Sigmoid colon (tissue), 6 donors: ENCODE measurements at regions not wholly inside any gene's neighbourhood (a gene's known extent, or its start where the extent isn't known, plus 50 kb on each side); places are given as distances from the start of the nearest gene placed in this dataset.
A peak's percentile ranks its signal among the peaks of the same experiment; 100 is the strongest.

ENCODE experiments used
- DNase-seq: peaks from one replicate; pipeline ENCODE4 v3.0.0-alpha.2; 2019
- H3K27ac ChIP-seq, 4 donors: fragments of 200-600 bp; sonication (generic); one replicate each; pipeline ENCODE4 v1.5.1; 2016 to 2019; ENCODE audit warnings: mild to moderate bottlenecking in 1 of 4
- H3K27me3 ChIP-seq, 3 donors: fragments of 200-600 bp; sonication (generic); one replicate each; pipeline ENCODE4 v1.5.1; 2019; ENCODE audit warnings: mild to moderate bottlenecking in 1 of 3
- H3K36me3 ChIP-seq, 4 donors: fragments of 200-600 bp; sonication (generic); one replicate each; pipeline ENCODE4 v1.5.1; 2016 to 2019
- H3K4me1 ChIP-seq, 4 donors: fragments of 200-600 bp; sonication (generic); one replicate each; pipeline ENCODE4 v1.5.1; 2017 to 2019
- H3K4me3 ChIP-seq, 4 donors: fragments of 200-600 bp; sonication (generic); one replicate each; pipeline ENCODE4 v1.5.1; 2017 to 2019; ENCODE audit warnings: mild to moderate bottlenecking in 2 of 4, moderate library complexity in 1 of 4
- H3K9me3 ChIP-seq, 4 donors: fragments of 200-600 bp in 3 of 4; sonication (generic) in 3 of 4; one replicate each; pipeline versions ENCODE4 v1.5.1 to v1.6.1; 2013 to 2019
- EP300 ChIP-seq, 4 donors: sonication (generic); formaldehyde crosslinking; IDR thresholded peaks; one replicate each; pipeline ENCODE4 v1.6.1; 2017; ENCODE audit warnings: antibody characterized with exemption in 4 of 4
- POLR2A ChIP-seq, 2 donors: fragments of 450-650 bp; IDR thresholded peaks; one replicate each; pipeline ENCODE4 v1.6.1; 2016; ENCODE audit warnings: antibody characterized with exemption in 2 of 2, mild to moderate bottlenecking in 2 of 2, moderate library complexity in 2 of 2
- POLR2AphosphoS5 ChIP-seq, 4 donors: sonication (generic); formaldehyde crosslinking; IDR thresholded peaks; one replicate each; pipeline ENCODE4 v1.6.1; 2017; ENCODE audit warnings: antibody characterized with exemption in 4 of 4
- WGBS, 2 donors: extraction: QIAGEN DNeasy Blood & Tissue Kit; methylation state at CpG; one replicate each; pipeline ENCODE4 v1.1.7; 2013; 5-methylcytosine and 5-hydroxymethylcytosine counted together
- intact Hi-C: fragments of 100-400 bp; cut with DNase I; formaldehyde crosslinking; loops from one replicate; pipeline ENCODE4 v1.15.1; 2023
- TF ChIP-seq, protein P1 (sequence below), 4 experiments: fragments of 450-650 bp in 3 of 4; fragments of 200-600 bp in 1 of 4; IDR thresholded peaks; one replicate each; pipeline ENCODE4 v1.5.1; 2016 to 2019; ENCODE audit warnings: antibody characterized with exemption in 4 of 4, mild to moderate bottlenecking in 3 of 4, moderate library complexity in 2 of 4
- donor health status: healthy with polysubstance abuse.
- donor health status: healthy.

DNA sequence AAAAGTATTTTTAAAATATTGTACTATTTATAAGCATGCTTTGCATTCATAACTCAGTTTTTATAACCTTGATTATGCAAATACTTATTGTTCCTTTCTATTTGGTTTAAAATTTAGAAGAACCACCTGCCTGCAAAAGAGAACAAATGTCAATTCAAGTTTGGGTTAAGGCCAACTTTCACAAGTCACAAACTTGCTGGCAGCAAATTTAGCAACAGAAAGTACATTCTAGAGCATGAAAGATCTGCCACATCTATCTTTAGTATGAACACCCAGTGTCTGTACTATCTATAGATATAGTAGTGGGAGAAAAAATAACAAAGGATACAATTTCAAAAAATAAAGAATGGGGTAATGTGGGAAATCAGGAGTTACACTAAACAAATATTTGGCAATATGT lies 1014.2 kb downstream of the C4orf33 start:
- no peak overlapping the region for H3K4me3 ChIP-seq
- no peak for DNase-seq
- H3K9me3 ChIP-seq, result peaks cover 0 to 4% (median 0%) of the 10 kb centered on the region in 4 donors
- H3K27ac ChIP-seq, result no peak overlapping the region
- no peaks in the 10 kb centered on the region for H3K36me3 ChIP-seq
- TF ChIP-seq, protein P1, sequence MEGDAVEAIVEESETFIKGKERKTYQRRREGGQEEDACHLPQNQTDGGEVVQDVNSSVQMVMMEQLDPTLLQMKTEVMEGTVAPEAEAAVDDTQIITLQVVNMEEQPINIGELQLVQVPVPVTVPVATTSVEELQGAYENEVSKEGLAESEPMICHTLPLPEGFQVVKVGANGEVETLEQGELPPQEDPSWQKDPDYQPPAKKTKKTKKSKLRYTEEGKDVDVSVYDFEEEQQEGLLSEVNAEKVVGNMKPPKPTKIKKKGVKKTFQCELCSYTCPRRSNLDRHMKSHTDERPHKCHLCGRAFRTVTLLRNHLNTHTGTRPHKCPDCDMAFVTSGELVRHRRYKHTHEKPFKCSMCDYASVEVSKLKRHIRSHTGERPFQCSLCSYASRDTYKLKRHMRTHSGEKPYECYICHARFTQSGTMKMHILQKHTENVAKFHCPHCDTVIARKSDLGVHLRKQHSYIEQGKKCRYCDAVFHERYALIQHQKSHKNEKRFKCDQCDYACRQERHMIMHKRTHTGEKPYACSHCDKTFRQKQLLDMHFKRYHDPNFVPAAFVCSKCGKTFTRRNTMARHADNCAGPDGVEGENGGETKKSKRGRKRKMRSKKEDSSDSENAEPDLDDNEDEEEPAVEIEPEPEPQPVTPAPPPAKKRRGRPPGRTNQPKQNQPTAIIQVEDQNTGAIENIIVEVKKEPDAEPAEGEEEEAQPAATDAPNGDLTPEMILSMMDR (IDR thresholded peaks at IDR 0.05), result no peak
- TF ChIP-seq POLR2A (IDR thresholded peaks at IDR 0.05) (no peak), EP300 (IDR thresholded peaks at IDR 0.05) (no peak), POLR2AphosphoS5 (IDR thresholded peaks at IDR 0.05) (no peak)
- no peaks in the 10 kb centered on the region for H3K27me3 ChIP-seq
- intact Hi-C loops, result no loop called here
- no peaks in the 10 kb centered on the region for H3K4me1 ChIP-seq

DNA sequence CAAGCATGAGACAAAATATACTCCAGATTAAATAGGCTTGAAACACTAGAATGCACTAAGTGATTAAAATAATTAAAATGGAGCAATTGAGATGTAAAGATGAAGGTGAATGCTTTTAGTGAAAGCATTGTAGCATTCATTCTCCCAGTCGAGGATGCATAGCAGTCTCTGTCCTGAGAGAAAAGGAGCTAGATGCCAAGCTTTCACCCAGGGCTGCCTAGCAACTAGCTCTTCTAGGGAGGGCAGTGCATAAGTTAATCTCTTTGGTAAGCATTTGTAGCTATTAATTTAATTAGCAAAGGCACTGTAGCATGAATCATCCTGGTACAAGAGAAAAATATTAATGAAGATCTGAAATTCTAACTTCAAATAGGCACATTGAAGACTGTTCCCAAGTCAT lies 1014.8 kb downstream of the C4orf33 start:
- intact Hi-C loops, result no loop called here
- TF ChIP-seq, protein P1 (IDR thresholded peaks at IDR 0.05), result no peak
- TF ChIP-seq POLR2AphosphoS5 (IDR thresholded peaks at IDR 0.05), result no peak
- no peak for TF ChIP-seq EP300 (IDR thresholded peaks at IDR 0.05)
- no peak for TF ChIP-seq POLR2A (IDR thresholded peaks at IDR 0.05)
- no peak for DNase-seq
- H3K4me1 ChIP-seq, result no peaks in the 10 kb centered on the region
- H3K36me3 ChIP-seq, result no peaks in the 10 kb centered on the region
- H3K27ac ChIP-seq, result no peak overlapping the region
- H3K4me3 ChIP-seq, result no peak overlapping the region
- peaks cover 0 to 4% (median 0%) of the 10 kb centered on the region in 4 donors for H3K9me3 ChIP-seq
- no peaks in the 10 kb centered on the region for H3K27me3 ChIP-seq
- WGBS, 2 donors, result 31 to 55% methylated on average over 1 of the region's 1 CpG

DNA sequence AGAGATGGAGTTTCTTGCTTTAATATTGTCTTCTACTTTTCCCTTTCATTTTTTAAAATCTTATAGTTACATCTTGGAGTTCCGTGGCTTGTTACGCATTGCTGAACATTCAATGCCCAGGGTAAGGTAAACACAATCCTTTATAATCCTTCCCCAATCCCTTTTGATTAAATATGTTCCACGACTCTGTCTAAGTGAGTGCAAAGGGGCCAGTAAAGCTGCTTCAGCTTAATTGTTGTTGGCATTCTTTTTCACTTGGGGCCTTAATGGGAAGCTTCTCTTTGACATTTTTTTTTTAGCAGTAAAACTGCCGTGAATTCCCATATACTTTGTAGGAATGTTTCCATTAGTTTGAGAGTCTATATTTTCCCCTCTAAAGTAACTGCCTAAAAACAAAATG lies 1028.1 kb downstream of the C4orf33 start:
- Histone ChIP-seq H3K27me3 (no peaks in the 10 kb centered on the region), H3K9me3 (peaks cover 0 to 2% (median 0%) of the 10 kb centered on the region in 4 donors), H3K36me3 (no peaks in the 10 kb centered on the region), H3K4me1 (no peaks in the 10 kb centered on the region), H3K27ac (no peak overlapping the region), H3K4me3 (no peak overlapping the region)
- DNase-seq, result no peak
- 59 to 60% methylated on average over 4 of the region's 4 CpGs for WGBS, 2 donors
- no peak for TF ChIP-seq POLR2AphosphoS5 (IDR thresholded peaks at IDR 0.05)
- no peak for TF ChIP-seq EP300 (IDR thresholded peaks at IDR 0.05)
- TF ChIP-seq, protein P1 (IDR thresholded peaks at IDR 0.05), result no peak
- no peak for TF ChIP-seq POLR2A (IDR thresholded peaks at IDR 0.05)
- intact Hi-C loops, result no loop called here

DNA sequence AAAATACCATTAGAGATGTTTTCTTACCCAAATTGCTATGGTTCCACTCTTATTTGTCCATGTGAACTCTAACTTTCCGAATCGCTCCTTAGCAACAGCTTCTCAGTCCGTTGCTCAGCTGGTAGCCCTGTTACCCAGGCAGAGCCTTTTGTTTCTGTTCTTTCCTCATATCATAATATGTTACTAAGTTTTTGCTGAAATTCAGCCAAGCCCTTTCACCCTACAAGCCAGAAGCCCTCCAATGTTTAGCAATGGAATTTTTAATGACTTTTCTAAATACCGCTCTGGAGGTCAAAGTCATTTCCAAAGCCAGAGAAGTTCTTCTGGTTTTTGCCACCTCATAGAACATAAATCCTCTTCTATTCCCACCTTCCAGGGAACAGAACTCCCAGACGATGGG lies 1029.5 kb downstream of the C4orf33 start:
- Histone ChIP-seq H3K9me3 (peaks cover 0 to 2% (median 0%) of the 10 kb centered on the region in 4 donors), H3K27me3 (no peaks in the 10 kb centered on the region), H3K36me3 (no peaks in the 10 kb centered on the region), H3K4me3 (no peak overlapping the region), H3K4me1 (no peaks in the 10 kb centered on the region), H3K27ac (peak overlapping the region in 1 of 4 donors; percentile 9)
- TF ChIP-seq, protein P1 (IDR thresholded peaks at IDR 0.05), result no peak
- TF ChIP-seq POLR2AphosphoS5 (IDR thresholded peaks at IDR 0.05) (no peak), POLR2A (IDR thresholded peaks at IDR 0.05) (no peak)
- no peak for DNase-seq
- WGBS, 2 donors, result 70 to 89% methylated on average over 5 of the region's 5 CpGs
- intact Hi-C loops, result no loop called here

DNA sequence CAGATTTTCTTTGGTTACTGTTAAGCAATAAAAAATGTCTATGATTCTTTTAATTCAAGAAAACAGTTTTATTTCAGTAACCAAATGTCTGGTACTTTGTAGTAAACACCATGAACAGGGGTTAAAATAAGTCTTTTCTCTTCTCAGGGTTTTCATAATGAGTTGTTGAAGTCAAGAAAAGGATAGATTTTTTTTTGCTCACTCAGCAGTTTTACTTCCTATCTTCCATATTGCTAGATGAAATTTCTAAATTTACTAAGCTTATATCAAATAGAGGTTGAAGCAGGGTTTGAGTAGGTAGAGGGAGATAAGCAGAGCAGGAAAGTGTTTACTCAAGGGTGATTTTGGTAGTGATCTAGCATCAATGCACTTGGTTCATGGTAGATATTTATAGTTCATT lies 1031.3 kb downstream of the C4orf33 start:
- Histone ChIP-seq H3K27me3 (no peaks in the 10 kb centered on the region), H3K36me3 (no peaks in the 10 kb centered on the region), H3K27ac (no peak overlapping the region), H3K4me3 (no peak overlapping the region), H3K4me1 (no peaks in the 10 kb centered on the region), H3K9me3 (no peaks in the 10 kb centered on the region)
- intact Hi-C loops, result no loop called here
- no peak for DNase-seq
- no peak for TF ChIP-seq EP300 (IDR thresholded peaks at IDR 0.05)
- TF ChIP-seq, protein P1 (IDR thresholded peaks at IDR 0.05), result no peak
- no peak for TF ChIP-seq POLR2AphosphoS5 (IDR thresholded peaks at IDR 0.05)
- TF ChIP-seq POLR2A (IDR thresholded peaks at IDR 0.05), result no peak
